Gastrocnemius medialis (tissue), 4 donors: ENCODE measurements at regions not wholly inside any gene's neighbourhood (a gene's known extent, or its start where the extent isn't known, plus 50 kb on each side); places are given as distances from the start of the nearest gene placed in this dataset.

ENCODE experiments used
- ATAC-seq, 2 donors: fragments of 150-250 bp; one replicate each; pipeline ENCODE4 v1.9.1; 2016
- DNase-seq, 2 donors: peaks; one replicate each; pipeline ENCODE4 v3.0.0-alpha.2; 2019
- H3K27ac ChIP-seq, 4 donors: fragments of 200-600 bp; sonication (generic); 1 replicate in 1 of 4; 2 replicates in 3 of 4; pipeline ENCODE4 v1.5.1; 2016 to 2018; ENCODE audit warnings: mild to moderate bottlenecking in 2 of 4, moderate library complexity in 1 of 4
- H3K27me3 ChIP-seq, 3 donors: fragments of 200-600 bp; sonication (generic) in 2 of 3; 1 replicate in 1 of 3; 2 replicates in 2 of 3; pipeline versions ENCODE4 v1.5.1 to v1.6.0; 2016 to 2019; ENCODE audit warnings: mild to moderate bottlenecking in 1 of 3, moderate library complexity in 1 of 3
- H3K36me3 ChIP-seq, 2 donors: fragments of 200-600 bp; sonication (generic) in 1 of 2; one replicate each; pipeline ENCODE4 v1.5.1; 2017 to 2018
- H3K4me1 ChIP-seq, 2 donors: fragments of 200-600 bp; sonication (generic) in 1 of 2; one replicate each; pipeline ENCODE4 v1.5.1; 2016 to 2017; ENCODE audit warnings: mild to moderate bottlenecking in 2 of 2
- H3K4me3 ChIP-seq, 4 donors: fragments of 200-600 bp; sonication (generic) in 3 of 4; 1 replicate in 1 of 4; 2 replicates in 3 of 4; pipeline ENCODE4 v1.5.1; 2016 to 2019; ENCODE audit warnings: mild to moderate bottlenecking in 2 of 4
- H3K9me3 ChIP-seq, 3 donors: fragments of 200-600 bp; sonication (generic) in 2 of 3; 1 replicate in 1 of 3; 2 replicates in 2 of 3; pipeline ENCODE4 v1.5.1; 2016 to 2019
- POLR2A ChIP-seq, 2 donors: fragments of 450-650 bp; IDR thresholded peaks; one replicate each; pipeline ENCODE4 v1.6.1; 2017; ENCODE audit warnings: antibody characterized with exemption in 2 of 2, mild to moderate bottlenecking in 2 of 2, moderate library complexity in 2 of 2
- in situ Hi-C, 4 donors: fragments of 200-750 bp; cut with MboI; loops; one replicate each; pipeline versions ENCODE4 v1.15.0 to v1.8.0; 2017; ENCODE audit warnings: low sequenced_read_pairs in 4 of 4
- intact Hi-C: fragments of 100-400 bp; cut with DNase I; formaldehyde crosslinking; loops from one replicate; pipeline ENCODE4 v1.15.1; 2023; ENCODE audit warnings: low total_unique reads
- TF ChIP-seq, protein P1 (sequence below), 5 experiments: fragments of 450-650 bp in 3 of 5; fragments of 200-600 bp in 2 of 5; sonication (generic) in 2 of 5; IDR thresholded peaks in 4 of 5; conservative IDR thresholded peaks in 1 of 5; 1 replicate in 4 of 5; 2 replicates in 1 of 5; pipeline ENCODE4 v1.5.1; 2016 to 2019; ENCODE audit warnings: antibody characterized with exemption in 5 of 5, mild to moderate bottlenecking in 3 of 5, moderate library complexity in 3 of 5

DNA sequence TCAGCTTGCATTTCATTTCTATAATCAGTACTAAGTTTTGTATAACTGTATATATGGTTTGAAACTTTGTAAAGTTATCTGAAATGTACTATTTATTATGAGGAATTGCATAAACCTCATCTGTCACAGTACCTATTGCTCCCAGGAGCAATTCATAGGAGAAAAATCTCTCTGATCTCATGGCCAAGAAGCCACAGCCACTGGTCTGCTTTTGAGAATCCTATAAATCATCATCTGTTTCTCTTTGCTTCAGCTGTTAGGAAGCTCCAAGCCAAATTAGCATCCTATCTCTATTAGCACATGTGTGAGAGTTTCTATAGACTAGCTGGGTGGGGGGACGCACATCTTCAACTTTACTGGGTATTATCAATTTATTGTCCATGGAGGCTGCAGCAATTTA lies 210.3 kb downstream of the CYP26B1 start:
- intact Hi-C loops (no loop called here), in situ Hi-C loops (loop anchor here in 1 of 4 donors (10.0 kb wide), 1 partner anchor 197 kb away; no protein-coding TSS in a partner anchor)
- H3K36me3 ChIP-seq: no peaks in the 10 kb centered on the region
- no peak overlapping the region for H3K4me3 ChIP-seq
- no peak for TF ChIP-seq POLR2A (IDR thresholded peaks at IDR 0.05)
- TF ChIP-seq, protein P1, sequence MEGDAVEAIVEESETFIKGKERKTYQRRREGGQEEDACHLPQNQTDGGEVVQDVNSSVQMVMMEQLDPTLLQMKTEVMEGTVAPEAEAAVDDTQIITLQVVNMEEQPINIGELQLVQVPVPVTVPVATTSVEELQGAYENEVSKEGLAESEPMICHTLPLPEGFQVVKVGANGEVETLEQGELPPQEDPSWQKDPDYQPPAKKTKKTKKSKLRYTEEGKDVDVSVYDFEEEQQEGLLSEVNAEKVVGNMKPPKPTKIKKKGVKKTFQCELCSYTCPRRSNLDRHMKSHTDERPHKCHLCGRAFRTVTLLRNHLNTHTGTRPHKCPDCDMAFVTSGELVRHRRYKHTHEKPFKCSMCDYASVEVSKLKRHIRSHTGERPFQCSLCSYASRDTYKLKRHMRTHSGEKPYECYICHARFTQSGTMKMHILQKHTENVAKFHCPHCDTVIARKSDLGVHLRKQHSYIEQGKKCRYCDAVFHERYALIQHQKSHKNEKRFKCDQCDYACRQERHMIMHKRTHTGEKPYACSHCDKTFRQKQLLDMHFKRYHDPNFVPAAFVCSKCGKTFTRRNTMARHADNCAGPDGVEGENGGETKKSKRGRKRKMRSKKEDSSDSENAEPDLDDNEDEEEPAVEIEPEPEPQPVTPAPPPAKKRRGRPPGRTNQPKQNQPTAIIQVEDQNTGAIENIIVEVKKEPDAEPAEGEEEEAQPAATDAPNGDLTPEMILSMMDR (IDR thresholded peaks at IDR 0.05 in 4 of 5, conservative IDR thresholded peaks at IDR 0.05 in 1 of 5): no peak
- no peaks in the 10 kb centered on the region for H3K9me3 ChIP-seq
- no peak for ATAC-seq
- DNase-seq: no peak
- peaks cover 29 to 41% of the 10 kb centered on the region in 2 donors for H3K4me1 ChIP-seq
- no peak overlapping the region for H3K27ac ChIP-seq
- H3K27me3 ChIP-seq: no peaks in the 10 kb centered on the region

DNA sequence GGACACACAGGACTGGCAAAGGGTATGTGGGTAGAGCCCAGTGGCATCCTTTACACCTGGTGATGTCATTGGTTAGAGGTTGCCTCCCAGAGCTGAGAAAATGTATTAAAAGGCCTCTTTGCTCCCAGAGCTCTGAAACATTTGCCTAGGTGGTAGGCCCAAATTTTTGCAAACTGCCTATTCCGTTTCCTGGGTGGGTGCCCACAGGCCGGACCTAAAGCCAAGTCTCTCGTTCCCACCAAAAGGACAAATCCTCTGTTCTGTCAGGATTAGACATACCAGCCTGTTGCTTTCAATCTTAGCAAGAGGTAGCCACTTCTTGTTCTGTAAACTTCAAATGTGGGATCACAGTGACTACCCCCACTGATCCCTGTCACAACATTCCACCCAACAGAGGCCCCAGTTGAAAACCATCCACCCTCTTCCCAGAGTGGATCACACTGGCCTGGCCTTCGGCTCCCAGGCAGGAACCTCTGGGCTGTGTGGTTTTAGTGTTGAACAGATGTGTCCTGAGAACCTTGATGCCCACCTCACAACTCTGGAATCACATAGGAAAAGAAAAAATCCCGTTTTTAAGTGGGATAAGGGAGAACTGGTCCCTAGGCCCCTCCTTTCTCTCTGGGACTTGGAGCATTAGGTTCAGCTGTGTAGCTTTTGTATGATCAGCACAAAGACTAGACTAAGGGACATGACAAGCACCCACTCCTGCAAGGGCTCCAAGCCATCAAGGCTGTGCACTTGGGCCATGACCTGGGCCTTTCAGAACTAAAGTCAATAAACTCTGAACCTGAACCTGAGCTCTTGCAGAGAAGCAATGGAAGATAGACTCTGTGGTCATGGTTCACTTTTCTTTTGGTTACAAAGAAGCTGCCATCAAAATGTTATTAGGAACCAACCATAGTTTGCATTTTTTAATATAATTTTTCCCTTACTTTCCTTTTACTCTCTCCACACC lies 211.3 kb downstream of the CYP26B1 start:
- H3K4me1 ChIP-seq: peaks cover 21 to 30% of the 10 kb centered on the region in 2 donors

DNA sequence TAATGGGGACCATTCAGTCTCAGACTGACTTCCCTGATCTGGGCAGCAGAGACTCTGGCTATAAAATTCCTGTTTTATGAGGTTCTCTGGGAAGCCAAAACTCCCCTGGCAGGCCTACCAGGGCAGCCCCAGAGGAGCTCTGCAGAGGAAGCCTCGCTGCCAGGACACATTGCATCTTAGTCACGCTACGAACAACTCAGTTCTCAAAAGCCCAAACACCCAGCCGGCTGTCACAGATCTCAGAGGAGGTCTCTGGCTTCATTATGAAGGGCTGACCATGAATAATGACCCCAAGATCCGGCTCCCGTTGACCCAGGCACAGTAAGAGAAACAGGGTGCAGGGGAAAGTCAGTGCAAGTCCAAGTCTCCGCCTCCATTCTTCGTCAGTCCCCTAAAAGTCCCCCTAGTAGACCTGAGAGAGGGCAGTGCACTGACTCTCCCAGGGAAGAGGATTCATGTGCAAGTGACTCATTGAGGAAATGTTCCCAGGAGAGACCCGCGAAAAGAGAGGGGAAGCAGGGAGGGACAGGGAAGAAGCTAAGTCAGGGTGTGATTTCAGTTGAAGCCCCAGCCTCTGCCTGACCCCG lies 212.3 kb downstream of the CYP26B1 start:
- no peaks in the 10 kb centered on the region for H3K9me3 ChIP-seq
- intact Hi-C loops: no loop called here
- H3K4me1 ChIP-seq: peaks cover 11 to 20% of the 10 kb centered on the region in 2 donors
- no peaks in the 10 kb centered on the region for H3K27me3 ChIP-seq
- H3K27ac ChIP-seq: peak overlapping the region in 2 of 4 donors; percentile 24 to 43
- DNase-seq (peak in 1 of 2 donors; percentile 71), ATAC-seq (peak; percentile 7 to 28)
- no peaks in the 10 kb centered on the region for H3K36me3 ChIP-seq
- no peak overlapping the region for H3K4me3 ChIP-seq
- in situ Hi-C loops: loop anchor here in 1 of 4 donors (10.0 kb wide), 1 partner anchor 199 kb away; no protein-coding TSS in a partner anchor
- TF ChIP-seq, protein P1 (IDR thresholded peaks at IDR 0.05 in 4 of 5, conservative IDR thresholded peaks at IDR 0.05 in 1 of 5): no peak
- TF ChIP-seq POLR2A (IDR thresholded peaks at IDR 0.05): no peak

More for the DNA sequence above, 211.3 kb downstream of the CYP26B1 start:
- H3K27me3 ChIP-seq: no peaks in the 10 kb centered on the region
- intact Hi-C loops: no loop called here
- H3K4me3 ChIP-seq: no peak overlapping the region
- DNase-seq (no peak), ATAC-seq (no peak)
- H3K36me3 ChIP-seq: no peaks in the 10 kb centered on the region
- in situ Hi-C loops: loop anchor here in 1 of 4 donors (10.0 kb wide), 1 partner anchor 198 kb away; no protein-coding TSS in a partner anchor
- TF ChIP-seq, protein P1 (IDR thresholded peaks at IDR 0.05 in 4 of 5, conservative IDR thresholded peaks at IDR 0.05 in 1 of 5): no peak
- no peak for TF ChIP-seq POLR2A (IDR thresholded peaks at IDR 0.05)
- H3K27ac ChIP-seq: peak overlapping the region in 1 of 4 donors; percentile 22
- H3K9me3 ChIP-seq: no peaks in the 10 kb centered on the region

DNA sequence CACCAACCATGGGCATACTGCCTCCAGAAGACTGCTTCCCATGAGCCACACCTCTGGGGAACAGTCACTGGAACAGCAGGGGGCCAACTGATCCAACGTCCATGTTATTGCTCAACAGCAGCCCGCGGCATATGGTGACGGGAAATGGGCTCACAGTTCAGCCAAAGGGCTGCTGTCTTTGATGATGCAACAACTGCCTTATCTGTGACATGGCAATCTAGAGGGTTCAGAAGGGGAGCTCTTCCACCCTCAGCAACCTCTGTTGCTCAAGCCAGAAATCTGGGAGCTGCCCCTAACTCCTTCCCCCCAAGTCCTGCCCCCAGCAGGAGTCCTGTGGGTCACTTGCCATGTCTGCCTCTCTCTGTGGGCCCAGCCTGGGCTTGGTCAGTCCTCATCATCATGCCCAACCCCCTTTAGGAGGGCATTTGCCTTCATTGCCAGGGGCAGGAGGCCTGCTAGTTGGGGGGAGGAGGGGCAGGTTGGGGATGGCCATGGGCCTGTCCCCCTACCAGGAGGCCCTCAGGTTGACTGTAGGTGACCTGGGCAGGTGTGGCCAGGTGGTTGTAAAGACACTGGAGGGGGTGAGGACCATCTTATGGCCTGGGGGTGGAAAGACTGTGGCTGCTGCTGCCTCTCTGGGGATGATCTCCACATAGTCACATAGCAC lies 212.9 kb downstream of the CYP26B1 start:
- intact Hi-C loops (no loop called here), in situ Hi-C loops (loop anchor here in 1 of 4 donors (10.0 kb wide), 1 partner anchor 200 kb away; no protein-coding TSS in a partner anchor)
- H3K4me3 ChIP-seq: no peak overlapping the region
- peak in 1 of 2 donors; percentile 65 for DNase-seq
- no peaks in the 10 kb centered on the region for H3K36me3 ChIP-seq
- peak overlapping the region in 3 of 4 donors; percentile 18 to 35 (median 24) for H3K27ac ChIP-seq
- TF ChIP-seq, protein P1 (IDR thresholded peaks at IDR 0.05 in 4 of 5, conservative IDR thresholded peaks at IDR 0.05 in 1 of 5): no peak
- TF ChIP-seq POLR2A (IDR thresholded peaks at IDR 0.05): no peak
- ATAC-seq: peak; percentile 6 to 62
- H3K27me3 ChIP-seq: no peaks in the 10 kb centered on the region
- peaks cover 6 to 17% of the 10 kb centered on the region in 2 donors for H3K4me1 ChIP-seq
- H3K9me3 ChIP-seq: no peaks in the 10 kb centered on the region
